ENCODE measurements at regions not wholly inside any gene's neighbourhood (a gene's known extent, or its start where the extent isn't known, plus 50 kb on each side); places are given as distances from the start of the nearest gene placed in this dataset.

DNA sequence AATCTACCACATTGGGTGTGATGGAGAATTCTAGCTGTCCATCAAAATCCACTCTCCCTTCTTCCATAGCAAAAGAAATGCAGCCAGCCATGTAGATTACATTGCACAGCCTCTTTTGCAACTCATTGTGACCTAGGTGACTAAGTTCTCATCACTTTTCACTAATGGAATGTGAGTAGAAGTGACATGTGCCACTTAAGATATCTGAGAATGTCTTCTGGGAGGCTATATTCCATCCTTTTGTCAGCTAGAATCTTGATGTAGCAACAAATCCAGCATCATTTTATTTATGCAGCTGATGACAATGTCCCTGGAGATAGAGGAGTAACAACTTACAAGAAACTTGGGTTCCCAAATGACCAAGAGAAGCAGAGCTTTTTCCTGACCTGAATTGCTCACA lies 61.5 kb upstream of the API5 start:
- no peak overlapping the region for H3K27ac ChIP-seq
- DNase-seq = no peak
- no peaks in the 10 kb centered on the region for H3K36me3 ChIP-seq
- no peak overlapping the region for H3K4me3 ChIP-seq
- H3K9me3 ChIP-seq = no peaks in the 10 kb centered on the region
- intact Hi-C loops (cut with DNase I) = no loop called here
- TF ChIP-seq, protein P1, sequence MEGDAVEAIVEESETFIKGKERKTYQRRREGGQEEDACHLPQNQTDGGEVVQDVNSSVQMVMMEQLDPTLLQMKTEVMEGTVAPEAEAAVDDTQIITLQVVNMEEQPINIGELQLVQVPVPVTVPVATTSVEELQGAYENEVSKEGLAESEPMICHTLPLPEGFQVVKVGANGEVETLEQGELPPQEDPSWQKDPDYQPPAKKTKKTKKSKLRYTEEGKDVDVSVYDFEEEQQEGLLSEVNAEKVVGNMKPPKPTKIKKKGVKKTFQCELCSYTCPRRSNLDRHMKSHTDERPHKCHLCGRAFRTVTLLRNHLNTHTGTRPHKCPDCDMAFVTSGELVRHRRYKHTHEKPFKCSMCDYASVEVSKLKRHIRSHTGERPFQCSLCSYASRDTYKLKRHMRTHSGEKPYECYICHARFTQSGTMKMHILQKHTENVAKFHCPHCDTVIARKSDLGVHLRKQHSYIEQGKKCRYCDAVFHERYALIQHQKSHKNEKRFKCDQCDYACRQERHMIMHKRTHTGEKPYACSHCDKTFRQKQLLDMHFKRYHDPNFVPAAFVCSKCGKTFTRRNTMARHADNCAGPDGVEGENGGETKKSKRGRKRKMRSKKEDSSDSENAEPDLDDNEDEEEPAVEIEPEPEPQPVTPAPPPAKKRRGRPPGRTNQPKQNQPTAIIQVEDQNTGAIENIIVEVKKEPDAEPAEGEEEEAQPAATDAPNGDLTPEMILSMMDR (IDR thresholded peaks at IDR 0.05) = no peak
- no peaks in the 10 kb centered on the region for H3K4me1 ChIP-seq
- no peaks in the 10 kb centered on the region for H3K27me3 ChIP-seq

DNA sequence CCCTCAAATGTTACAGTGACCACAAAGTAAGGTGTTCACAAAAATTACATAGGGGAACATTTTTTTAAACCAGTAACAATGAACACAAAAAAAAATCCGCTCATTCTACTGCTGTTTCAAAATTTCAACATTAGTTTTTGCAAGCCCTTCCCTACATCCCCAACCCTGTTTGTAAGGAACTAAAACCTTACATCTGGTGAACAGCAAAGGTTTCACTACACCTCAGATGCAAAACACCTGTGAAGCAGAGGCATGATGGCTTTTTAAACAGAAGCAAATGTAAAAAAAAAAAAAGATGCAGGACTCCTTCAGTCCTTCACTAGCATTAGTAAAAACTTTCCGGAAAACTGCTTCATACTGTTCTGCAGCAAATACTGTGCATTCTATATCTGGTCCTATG lies 50.0 kb upstream of the API5 start:
- TF ChIP-seq, protein P1 (IDR thresholded peaks at IDR 0.05) = no peak
- no peak for TF ChIP-seq POLR2A (IDR thresholded peaks at IDR 0.05)
- no peaks in the 10 kb centered on the region for H3K27me3 ChIP-seq
- no peak for DNase-seq
- no peak overlapping the region for H3K4me3 ChIP-seq
- H3K4me1 ChIP-seq = no peaks in the 10 kb centered on the region
- H3K27ac ChIP-seq = no peak overlapping the region
- WGBS, 2 donors = 74 to 87% methylated on average over 2 of the region's 2 CpGs
- no peaks in the 10 kb centered on the region for H3K9me3 ChIP-seq
- no peaks in the 10 kb centered on the region for H3K36me3 ChIP-seq
- intact Hi-C loops (cut with DNase I) = no loop called here

Small RNA genes lying in the stretch of these regions (small RNA-seq; reads per million reads assigned to genes)
- gene AC021006.3 (0 reads per million in 4 donors), gene AC109810.1 (0 reads per million in 4 donors)

Data from esophagus squamous epithelium (tissue), 5 donors.